Heart left ventricle (tissue), 16 donors: ENCODE measurements at regions not wholly inside any gene's neighbourhood (a gene's known extent, or its start where the extent isn't known, plus 50 kb on each side); places are given as distances from the start of the nearest gene placed in this dataset.
A peak's percentile ranks its signal among the peaks of the same experiment; 100 is the strongest.

ENCODE experiments used
- ATAC-seq, 4 donors: fragments of 200-7000 bp; cut with Tn5 transposase; one replicate each; pipeline ENCODE4 v1.9.1; 2020 to 2022; ENCODE audit warnings: moderate library complexity in 4 of 4, mild to moderate bottlenecking in 3 of 4, moderate number of reproducible peaks in 1 of 4
- DNase-seq, 5 donors: peaks; one replicate each; pipeline ENCODE4 v3.0.0-alpha.2; 2020
- H3K27ac ChIP-seq, 12 donors: fragments of 200-600 bp; sonication (generic) in 4 of 12; one replicate each; pipeline versions ENCODE4 v1.5.0 to v1.8.0; 2016 to 2022; ENCODE audit warnings: mild to moderate bottlenecking in 2 of 12
- H3K27me3 ChIP-seq, 9 donors: fragments of 200-600 bp; sonication (generic) in 2 of 9; one replicate each; pipeline versions ENCODE4 v1.5.1 to v1.8.0; 2016 to 2022; ENCODE audit warnings: mild to moderate bottlenecking in 3 of 9
- H3K36me3 ChIP-seq, 9 donors: fragments of 200-600 bp; sonication (generic) in 2 of 9; one replicate each; pipeline versions ENCODE4 v1.5.0 to v1.8.0; 2018 to 2022; ENCODE audit warnings: mild to moderate bottlenecking in 2 of 9
- H3K4me1 ChIP-seq, 12 donors: fragments of 200-600 bp; sonication (generic) in 4 of 12; one replicate each; pipeline versions ENCODE4 v1.5.0 to v1.8.0; 2016 to 2022; ENCODE audit warnings: mild to moderate bottlenecking in 3 of 12
- H3K4me3 ChIP-seq, 12 donors: fragments of 200-600 bp; sonication (generic) in 4 of 12; one replicate each; pipeline versions ENCODE4 v1.5.0 to v1.8.0; 2017 to 2022; ENCODE audit warnings: mild to moderate bottlenecking in 9 of 12, moderate library complexity in 4 of 12
- H3K9me3 ChIP-seq, 12 donors: fragments of 200-600 bp; sonication (generic) in 4 of 12; one replicate each; pipeline versions ENCODE4 v1.5.0 to v1.8.0; 2016 to 2022; ENCODE audit warnings: mild to moderate bottlenecking in 1 of 12
- CTCF ChIP-seq, 12 donors: fragments of 200-600 bp; sonication (generic) in 4 of 12; IDR thresholded peaks; one replicate each; pipeline versions ENCODE4 v1.5.0 to v1.8.0; 2018 to 2022; ENCODE audit warnings: antibody characterized with exemption in 12 of 12, mild to moderate bottlenecking in 5 of 12
- POLR2A ChIP-seq, 2 donors: fragments of 450-650 bp; IDR thresholded peaks; one replicate each; pipeline ENCODE4 v1.6.1; 2017; ENCODE audit warnings: antibody characterized with exemption in 2 of 2, mild to moderate bottlenecking in 2 of 2, moderate library complexity in 2 of 2
- WGBS, 4 donors: extraction: QIAGEN DNeasy Blood & Tissue Kit in 2 of 4; methylation state at CpG; one replicate each; pipeline versions ENCODE4 v1.1.5 to v1.1.7; 2013 to 2018; 5-methylcytosine and 5-hydroxymethylcytosine counted together
- intact Hi-C, 10 donors: fragments of 100-400 bp; cut with DNase I; formaldehyde crosslinking; loops; one replicate each; pipeline versions ENCODE4 v1.11.1 to v1.14.2; 2022
- donor health status: ischemic (EF 13 %, LVEDD 7.1; RV severe dilation, severe dysfunction).
- donor health status: healthy with polysubstance abuse.
- donor health status: DM: no; HTN: yes; CAD: no.
- donor health status: DM: no; HTN: no; CAD: no.
- donor health status: ischemic (EF 25% LVEDD 6.9; RV normal size, moderate dysfunction).
- donor health status: ischemic (EF 25% LVEDD 5.7; RV mildly dilated, moderate dysfunction).
- donor health status: healthy.
- donor health status: DM: yes; HTN: yes; CAD: no.
- donor health status: ischemic (EF 35%, LVEDD 5.7; RV mildly dilated, moderate dysfunction).
- donor health status: nonischemic (EF 11% LVEDD 7.7; RV severe dilation, severe dysfunction).
- donor health status: DM: yes; HTN: yes; CAD: no.
- donor health status: PGD.
- donor health status: ischemic (EF 29% LVEDD 5.4; RV normal size, mild dysfunction).
- donor health status: nonischemic (EF 23%, LVEDD 6.1; RV moderate dilation, normal function).

- WGBS, 4 donors, result 77 to 81% (median 78%) methylated on average over 5 of the region's 5 CpGs
- intact Hi-C loops, result no loop called here
- H3K9me3 ChIP-seq, result no peaks in the 10 kb centered on the region
- TF ChIP-seq POLR2A (IDR thresholded peaks at IDR 0.05) (no peak), CTCF (IDR thresholded peaks at IDR 0.05) (no peak)
- ATAC-seq (no peak), DNase-seq (no peak)
- H3K27me3 ChIP-seq, result no peaks in the 10 kb centered on the region
- H3K4me3 ChIP-seq, result no peak overlapping the region
- peak overlapping the region in 1 of 12 donors; percentile 38 for H3K27ac ChIP-seq
- H3K4me1 ChIP-seq, result peaks cover 0 to 3% (median 0%) of the 10 kb centered on the region in 12 donors
- H3K36me3 ChIP-seq, result no peaks in the 10 kb centered on the region
Measured at GRCh38 chr4:121220698-121221097, 56.6 kb upstream of the TNIP3 start.

GRCh38 chr4:121219227-121219626 lies 55.1 kb upstream of the TNIP3 start:
- Histone ChIP-seq H3K4me3 (no peak overlapping the region), H3K36me3 (no peaks in the 10 kb centered on the region), H3K27me3 (no peaks in the 10 kb centered on the region), H3K27ac (no peak overlapping the region), H3K9me3 (no peaks in the 10 kb centered on the region), H3K4me1 (peaks cover 0 to 3% (median 0%) of the 10 kb centered on the region in 12 donors)
- 40 to 50% (median 42%) methylated on average over 1 of the region's 1 CpG for WGBS, 4 donors
- ATAC-seq, result no peak
- intact Hi-C loops, result no loop called here
- no peak for TF ChIP-seq CTCF (IDR thresholded peaks at IDR 0.05)
- TF ChIP-seq POLR2A (IDR thresholded peaks at IDR 0.05), result no peak
- DNase-seq, result no peak

GRCh38 chr4:121217351-121217750 lies 53.2 kb upstream of the TNIP3 start:
- ATAC-seq, result no peak
- no peak for TF ChIP-seq POLR2A (IDR thresholded peaks at IDR 0.05)
- no peak for TF ChIP-seq CTCF (IDR thresholded peaks at IDR 0.05)
- peaks cover 0 to 3% (median 0%) of the 10 kb centered on the region in 12 donors for H3K4me1 ChIP-seq
- H3K4me3 ChIP-seq, result no peak overlapping the region
- no peaks in the 10 kb centered on the region for H3K36me3 ChIP-seq
- no peaks in the 10 kb centered on the region for H3K27me3 ChIP-seq
- DNase-seq, result no peak
- no peak overlapping the region for H3K27ac ChIP-seq
- no peaks in the 10 kb centered on the region for H3K9me3 ChIP-seq
- WGBS, 4 donors, result 71 to 76% (median 73%) methylated on average over 2 of the region's 2 CpGs
- intact Hi-C loops, result no loop called here

DNA sequence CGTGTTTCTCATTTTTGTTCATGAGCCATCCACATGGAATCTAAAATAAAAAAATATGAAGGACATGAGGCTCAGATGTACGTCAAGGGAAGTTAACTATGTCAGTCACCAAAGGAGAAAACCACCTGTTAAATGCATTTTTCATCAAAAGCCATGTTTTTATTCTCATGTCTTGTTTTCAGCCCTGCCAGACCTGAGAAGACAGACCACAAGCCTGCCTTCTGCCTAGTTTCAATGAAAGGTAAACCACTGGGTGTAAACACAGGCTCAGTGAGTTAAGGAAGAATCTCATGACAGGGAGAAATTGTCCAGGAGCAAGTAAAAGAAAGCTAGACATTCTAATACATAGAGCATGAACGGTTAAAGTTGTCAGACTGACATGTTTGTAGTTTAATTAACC lies 52.3 kb upstream of the TNIP3 start:
- 76 to 82% (median 79%) methylated on average over 3 of the region's 3 CpGs for WGBS, 4 donors
- Histone ChIP-seq H3K27ac (no peak overlapping the region), H3K9me3 (no peaks in the 10 kb centered on the region), H3K27me3 (no peaks in the 10 kb centered on the region), H3K4me3 (no peak overlapping the region), H3K36me3 (no peaks in the 10 kb centered on the region), H3K4me1 (peaks cover 0 to 3% (median 0%) of the 10 kb centered on the region in 12 donors)
- no peak for TF ChIP-seq CTCF (IDR thresholded peaks at IDR 0.05)
- TF ChIP-seq POLR2A (IDR thresholded peaks at IDR 0.05), result no peak
- no peak for DNase-seq
- ATAC-seq, result no peak
- intact Hi-C loops, result no loop called here
